Eye (tissue), 1 donor: ENCODE measurements at regions not wholly inside any gene's neighbourhood (a gene's known extent, or its start where the extent isn't known, plus 50 kb on each side); places are given as distances from the start of the nearest gene placed in this dataset.

ENCODE experiments used
- DNase-seq: peaks from one replicate; pipeline ENCODE4 v3.0.0-alpha.2; 2015

DNA sequence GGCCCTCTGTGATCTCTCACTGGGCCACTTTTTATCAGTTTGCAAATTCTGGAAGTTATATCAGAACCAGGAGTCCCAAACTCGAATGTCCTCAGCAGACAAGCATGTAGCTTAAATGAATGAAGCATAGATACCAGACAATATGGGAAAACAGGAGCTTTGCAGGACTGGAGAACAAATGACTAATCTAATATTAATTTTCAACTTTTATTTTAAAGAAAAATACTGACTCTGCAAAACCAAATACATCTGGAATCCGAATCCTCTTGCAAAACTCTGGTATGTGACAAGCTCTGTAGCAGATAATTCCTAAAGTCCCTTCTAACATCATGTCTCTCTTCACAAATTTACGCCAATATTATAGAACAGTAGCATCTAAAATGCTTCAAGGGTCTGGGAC, 427.4 kb downstream of the TTLL7 start:
- no peak for DNase-seq

DNA sequence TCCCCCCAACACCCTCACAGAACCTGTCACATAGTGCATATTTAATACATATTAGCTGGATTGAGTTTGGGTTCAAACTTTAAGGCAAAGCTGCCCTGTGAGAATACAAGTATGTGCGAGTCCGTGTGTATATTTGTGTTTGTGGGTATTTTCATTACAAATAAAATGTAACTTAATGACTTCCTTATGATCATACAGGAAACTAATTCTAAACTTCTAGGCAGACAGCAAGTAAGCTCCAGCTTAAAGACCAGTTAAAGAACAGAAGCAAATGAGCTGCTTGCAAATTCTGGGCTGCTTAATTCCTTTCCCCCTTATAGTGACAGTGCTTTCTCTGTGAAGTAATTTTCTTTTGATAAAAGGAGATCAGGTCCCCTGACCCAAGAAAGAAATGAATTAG, 437.6 kb downstream of the TTLL7 start:
- DNase-seq, result no peak

DNA sequence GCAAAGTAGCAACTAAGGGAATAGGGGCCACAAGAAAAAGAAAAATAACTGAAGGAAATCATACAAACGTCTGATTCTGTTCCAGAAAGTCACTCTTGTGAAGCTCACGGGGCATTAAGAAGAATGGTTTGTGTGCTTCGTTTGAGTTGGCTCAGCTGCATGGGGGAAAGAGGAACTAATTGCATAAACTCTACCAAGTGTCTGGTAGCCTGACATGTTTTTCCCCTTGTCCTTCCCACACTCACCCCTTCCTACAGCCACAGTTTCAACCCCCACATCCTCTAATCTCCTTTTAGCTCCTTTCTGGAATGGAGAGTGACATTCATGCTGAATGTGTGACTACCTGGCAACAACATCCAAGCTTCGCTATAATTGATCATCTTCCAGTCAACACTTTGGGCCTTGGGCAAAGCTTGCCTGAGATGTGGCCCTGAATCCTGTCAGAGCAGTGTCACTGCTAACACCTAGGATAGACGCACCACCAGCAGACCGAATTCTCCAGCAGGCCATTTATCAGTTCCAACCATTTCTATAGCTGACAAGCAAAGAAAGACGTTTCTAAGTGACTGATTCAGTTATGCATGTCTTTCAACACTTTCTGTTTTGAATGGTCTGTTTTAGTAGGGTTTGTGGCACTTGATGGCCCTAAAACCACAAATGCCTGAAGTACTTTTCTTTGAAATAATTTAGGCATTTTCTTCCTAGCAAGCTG, 439.6 kb downstream of the TTLL7 start:
- no peak for DNase-seq

DNA sequence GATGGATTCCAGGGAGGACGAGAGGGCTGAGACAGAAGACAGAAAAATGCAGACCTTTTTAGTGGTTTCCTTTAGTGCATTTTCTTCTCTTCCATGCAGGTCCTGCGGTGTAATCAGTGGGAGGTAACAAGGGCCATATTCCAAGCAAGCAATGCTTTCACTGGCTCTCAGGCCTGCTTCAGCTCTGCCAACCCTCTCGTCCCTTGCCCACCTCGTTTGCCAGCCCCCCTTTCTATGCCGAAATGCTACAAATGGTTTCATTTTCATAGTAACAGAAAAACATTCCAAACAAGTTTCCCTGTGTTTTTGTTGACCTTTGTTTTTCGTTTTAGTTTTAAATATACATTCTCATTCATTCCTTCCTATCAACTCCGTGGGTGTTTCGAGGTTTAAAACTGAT, 443.1 kb downstream of the TTLL7 start:
- DNase-seq, result no peak

DNA sequence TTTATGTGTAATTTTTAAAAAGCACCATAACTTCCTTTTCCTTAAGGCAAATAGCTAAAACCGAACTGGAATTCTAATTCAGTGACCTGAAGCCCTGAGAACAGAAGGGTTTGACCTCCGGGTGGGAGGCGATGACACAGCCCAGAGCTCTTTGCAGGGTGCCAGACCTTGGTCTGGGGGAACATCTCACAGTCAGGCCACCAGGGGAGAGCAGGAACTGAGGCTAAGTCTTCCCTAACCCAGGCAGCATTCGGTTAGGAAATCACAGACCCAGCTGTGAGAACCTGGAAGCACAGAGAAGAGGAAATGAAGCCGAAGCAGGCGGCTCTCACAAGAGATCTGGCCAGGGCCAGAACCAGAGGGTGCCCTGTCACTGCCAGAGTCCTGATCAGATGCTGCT, 444.8 kb downstream of the TTLL7 start:
- no peak for DNase-seq

DNA sequence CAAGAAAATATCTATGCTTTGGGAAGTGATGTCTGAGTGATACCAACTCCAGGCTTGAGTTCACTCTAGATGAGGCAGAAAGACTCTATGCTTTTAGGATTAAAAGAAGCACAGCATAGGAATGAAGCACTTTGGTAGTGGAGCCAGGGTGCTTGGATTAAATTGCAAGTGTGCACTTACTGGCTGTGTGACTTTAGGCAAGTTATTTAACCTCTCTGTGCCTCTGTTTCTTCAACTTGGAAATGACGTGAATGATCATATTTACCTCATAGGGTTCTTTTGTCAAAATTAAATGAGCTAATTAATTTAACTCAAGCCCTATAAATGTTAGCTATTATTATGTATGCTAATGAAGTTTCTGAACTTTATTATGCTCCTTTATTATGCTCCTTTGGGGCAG, 446.1 kb downstream of the TTLL7 start:
- DNase-seq, result no peak

DNA sequence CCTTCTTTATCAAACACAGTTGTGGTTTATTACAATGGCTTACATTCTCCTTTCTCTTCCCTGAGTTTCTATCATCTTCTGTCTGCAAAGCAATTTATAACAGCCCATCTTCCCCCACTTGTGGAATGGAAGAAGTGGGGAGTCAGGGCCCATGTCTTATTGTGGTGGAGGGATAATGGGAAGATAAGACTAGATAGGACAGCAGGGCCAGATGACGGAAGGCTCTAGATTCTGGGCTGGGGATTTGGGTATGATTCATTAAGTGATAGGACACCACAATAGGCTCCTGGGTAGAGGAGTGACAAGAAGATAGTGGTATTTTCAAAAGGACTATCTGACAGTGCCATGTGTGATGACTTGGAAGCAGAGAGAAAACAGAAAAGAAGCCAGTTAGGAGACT, 450.6 kb downstream of the TTLL7 start:
- no peak for DNase-seq

DNA sequence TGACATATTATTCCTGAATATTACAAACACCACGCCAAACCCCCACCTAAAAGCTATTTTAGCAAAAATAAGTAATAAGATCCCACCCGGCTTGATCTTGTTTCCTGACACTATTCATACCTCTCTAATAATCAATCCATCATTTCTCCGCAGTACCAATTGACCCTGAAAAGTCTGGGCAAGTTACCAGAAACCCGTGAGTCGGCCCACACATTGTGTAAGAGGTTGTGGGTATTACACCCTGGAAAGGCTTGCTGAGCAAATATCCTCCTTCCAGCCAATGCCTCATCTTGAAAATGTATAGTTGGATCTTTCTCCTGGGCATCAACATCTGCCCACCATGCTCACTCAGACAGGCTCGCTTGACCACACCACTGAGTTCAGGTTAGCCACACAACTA, 451.0 kb downstream of the TTLL7 start:
- no peak for DNase-seq

DNA sequence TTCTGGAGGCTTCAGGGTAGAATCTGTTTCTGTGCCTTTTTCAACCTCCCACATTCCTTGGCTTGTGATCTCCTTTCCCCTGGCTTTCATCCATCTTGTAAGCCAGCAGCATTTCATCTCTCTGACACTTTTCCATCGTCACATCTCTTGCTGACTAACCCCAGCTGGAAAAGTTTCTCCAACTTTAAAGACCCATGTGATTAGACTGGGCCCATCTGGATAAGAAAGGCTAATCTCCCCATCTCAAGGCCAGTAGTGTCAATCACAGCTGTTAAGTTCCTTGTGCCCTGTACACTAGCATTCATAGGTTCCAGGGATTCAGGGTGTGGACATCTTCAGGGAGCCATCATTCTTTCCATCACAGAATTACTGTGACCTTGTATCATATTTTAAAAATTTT, 452.1 kb downstream of the TTLL7 start:
- DNase-seq, result no peak

DNA sequence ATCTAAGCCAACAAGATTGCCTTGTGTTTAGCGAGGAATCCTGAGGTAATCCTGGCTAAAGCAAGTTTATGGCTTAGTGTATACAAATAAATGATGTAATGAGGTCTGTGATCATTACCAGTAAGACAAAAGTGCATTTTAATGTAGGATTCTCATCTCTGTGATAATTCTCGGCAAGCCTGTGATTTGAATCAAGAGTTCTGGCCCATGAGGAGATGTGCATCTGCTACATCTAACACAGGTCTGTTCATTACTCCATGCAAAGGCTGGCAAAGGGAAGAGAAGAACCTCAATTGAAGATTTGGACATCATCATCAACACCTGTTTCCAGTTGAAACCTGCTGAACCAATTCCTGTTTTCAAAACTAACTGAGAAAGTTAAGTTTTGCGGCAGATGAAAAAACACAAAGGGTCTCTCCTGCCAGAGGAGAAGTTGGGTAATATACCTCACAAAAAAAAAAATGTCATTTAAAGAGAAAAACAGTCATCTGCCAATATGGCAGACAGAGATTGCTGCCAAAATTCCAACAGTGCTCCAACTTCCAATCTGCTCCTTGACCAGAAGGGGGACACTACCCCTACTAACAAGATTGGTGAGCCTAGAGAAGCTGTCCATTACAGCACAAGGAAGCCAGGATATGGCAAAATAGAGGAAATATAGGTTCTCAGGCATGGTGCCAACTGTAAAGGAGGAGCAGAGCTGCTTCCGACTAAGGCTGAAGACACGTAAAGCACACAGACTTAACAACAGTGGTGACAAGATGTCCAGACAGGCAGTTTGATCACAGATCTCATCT, 453.7 kb downstream of the TTLL7 start:
- no peak for DNase-seq

DNA sequence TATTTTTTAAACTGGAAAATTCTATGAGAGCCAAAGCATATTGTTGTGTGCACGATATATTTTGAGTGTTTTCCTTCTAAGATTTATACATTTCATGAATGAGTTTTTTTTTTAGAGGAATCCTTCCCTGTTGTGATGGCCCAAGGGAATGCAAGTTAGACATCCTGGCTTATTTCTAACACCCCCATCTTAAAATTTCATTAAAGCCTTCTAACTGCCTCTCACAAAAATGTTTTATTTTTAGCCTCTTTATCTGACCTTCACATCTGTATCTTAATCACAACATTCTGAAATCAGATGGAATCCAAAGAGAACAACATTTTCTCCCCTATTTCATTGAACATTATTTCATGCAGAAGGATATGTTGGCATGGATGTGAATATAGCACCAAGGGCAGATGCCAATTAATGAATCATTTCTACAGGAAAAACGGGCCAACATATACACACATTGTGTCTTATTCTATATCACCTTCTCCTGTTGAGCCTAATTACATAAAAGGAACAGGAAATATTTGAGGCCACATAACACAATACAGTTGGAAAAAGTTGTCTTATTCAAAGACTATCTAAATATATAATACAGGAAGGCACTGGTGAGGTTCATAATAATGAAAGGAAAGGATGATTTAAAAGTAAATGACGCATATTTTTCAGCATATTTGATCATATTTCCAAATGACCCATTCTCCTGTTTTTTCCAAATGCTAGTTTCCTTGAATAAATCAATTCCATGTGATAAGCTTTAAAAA, 455.5 kb downstream of the TTLL7 start:
- DNase-seq, result no peak

DNA sequence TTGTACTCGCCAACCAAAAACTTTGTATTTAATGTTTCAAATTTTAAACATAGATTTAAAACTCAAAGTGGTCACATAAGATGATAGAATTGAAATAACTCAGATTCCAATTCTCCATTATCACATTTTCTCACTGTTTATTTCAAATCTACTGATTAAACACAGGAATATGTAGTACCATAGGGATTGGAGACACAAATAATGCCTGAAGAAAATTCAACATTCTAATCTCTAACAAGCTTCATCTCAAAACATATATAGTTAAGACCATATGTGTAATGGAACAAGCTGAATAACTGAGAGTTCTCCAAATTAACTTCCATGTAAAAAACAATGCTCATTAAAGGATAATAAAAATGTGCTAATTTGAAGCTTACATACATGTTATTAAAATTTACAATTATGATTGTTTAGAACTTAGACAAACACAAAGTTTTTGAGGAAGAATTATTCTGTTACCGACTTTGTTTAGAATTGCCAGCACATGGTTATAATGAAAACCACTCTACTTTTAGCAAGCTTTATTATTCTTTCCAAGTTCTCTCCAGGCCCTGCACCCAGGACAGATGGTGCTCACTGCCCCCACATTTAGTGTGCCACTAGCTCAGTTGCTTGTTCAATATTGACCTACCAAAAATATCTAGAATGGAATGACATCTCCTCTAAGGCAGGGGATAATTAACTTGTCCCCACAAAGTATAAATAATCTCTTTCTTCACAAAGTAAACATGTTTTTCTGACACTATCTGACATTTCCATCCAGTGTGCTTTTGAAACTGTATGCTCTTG, 467.2 kb downstream of the TTLL7 start:
- peak; percentile 41 for DNase-seq

DNA sequence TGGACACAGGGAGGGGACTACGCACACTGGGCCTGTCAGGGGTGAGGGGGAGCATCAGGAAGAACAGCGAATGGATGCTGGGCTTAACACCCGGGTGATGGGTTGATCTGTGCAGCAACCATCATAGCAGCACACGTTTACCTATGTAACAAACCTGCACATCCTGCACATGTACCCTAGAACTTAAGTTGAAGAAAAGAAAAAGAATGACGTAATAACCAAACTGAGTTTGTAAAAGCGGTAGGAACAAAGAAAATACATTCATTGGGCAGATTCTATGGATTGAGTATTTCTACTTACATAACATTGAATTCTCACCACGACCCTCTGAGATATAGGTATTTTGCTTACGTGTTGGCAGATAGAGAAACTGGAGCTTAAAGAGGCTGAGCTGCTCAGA, 468.4 kb downstream of the TTLL7 start:
- no peak for DNase-seq

DNA sequence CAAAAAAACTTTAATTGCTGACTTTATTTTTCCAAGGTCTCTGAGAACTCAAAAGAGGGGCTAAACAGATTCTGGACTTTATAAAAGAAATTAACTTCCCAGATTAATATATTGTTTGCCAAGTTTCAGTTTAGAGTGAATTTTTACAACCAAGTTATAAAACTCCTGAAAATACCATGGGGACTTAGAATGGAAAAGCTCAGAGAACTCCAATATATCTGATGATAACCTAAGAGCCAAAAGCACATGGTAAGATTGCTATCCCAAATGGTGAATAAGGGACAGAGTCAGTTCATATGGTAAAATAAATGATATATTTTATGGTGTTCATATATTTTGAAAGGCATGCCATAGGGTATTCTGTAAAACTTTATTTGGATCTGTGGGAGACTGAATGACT, 470.9 kb downstream of the TTLL7 start:
- DNase-seq, result no peak

DNA sequence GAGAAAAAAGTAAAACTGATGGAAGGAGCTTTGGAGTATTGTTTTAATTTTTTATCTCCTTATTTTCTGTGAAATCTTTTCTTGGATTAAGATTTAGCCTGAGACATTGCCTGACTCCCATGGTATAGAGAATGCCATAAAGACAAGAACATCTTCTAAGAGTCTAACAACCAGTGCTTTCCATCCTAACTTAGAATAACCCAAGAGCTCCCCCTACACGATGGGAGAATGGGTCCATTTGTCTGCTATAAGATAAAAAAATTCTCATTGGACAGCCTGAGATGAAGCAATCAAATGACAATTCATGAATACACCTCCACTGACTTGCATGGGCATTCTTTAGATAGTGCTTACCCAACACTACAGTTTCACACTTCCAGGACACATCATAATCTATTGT, 478.1 kb downstream of the TTLL7 start:
- no peak for DNase-seq

DNA sequence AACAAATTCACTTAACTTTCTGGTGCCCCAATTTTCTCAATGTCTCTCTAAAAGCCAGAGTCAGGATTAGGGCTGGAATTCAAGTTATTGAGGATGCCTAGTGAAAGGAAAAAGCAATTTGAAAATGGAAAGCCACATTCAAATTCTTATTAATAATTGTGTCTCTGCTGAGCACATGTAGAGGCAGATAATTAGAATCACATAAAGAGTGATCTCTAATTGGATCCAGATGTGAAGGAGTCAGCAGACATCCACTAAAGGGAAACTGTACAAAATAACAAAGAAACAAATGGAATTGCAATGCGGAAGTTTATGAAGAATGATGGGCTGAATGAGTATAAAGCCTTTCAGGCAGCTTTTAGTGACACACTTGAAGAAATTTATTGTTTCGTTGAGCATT, 482.6 kb downstream of the TTLL7 start:
- peak; percentile 63 for DNase-seq

DNA sequence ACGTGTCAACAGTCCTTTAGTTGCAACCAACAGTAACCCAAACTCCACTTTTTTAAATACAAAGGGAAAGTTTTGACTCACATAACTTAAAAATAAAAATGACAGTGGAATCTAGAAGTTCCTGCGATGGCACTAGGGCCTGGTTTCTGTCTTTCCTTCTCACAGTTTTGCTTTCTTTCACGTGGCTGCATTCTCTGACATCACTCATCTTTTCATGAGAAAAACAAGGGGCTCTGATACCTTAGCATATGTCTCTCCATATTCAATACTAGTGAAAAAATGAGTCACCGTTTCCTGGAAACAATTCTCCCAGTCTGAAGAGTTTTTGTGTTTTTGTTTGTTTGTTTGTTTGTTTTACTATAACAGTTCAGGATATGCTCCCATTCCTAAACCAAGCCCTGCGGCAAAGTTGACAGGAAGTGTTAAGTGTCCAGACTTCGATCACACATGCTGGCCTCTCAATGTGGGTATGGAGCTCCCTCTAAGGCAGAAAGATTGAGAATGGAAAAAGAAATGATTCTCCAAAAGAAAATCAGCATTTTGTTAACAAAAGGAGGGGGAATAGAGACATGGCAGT, 483.3 kb downstream of the TTLL7 start:
- DNase-seq, result no peak

DNA sequence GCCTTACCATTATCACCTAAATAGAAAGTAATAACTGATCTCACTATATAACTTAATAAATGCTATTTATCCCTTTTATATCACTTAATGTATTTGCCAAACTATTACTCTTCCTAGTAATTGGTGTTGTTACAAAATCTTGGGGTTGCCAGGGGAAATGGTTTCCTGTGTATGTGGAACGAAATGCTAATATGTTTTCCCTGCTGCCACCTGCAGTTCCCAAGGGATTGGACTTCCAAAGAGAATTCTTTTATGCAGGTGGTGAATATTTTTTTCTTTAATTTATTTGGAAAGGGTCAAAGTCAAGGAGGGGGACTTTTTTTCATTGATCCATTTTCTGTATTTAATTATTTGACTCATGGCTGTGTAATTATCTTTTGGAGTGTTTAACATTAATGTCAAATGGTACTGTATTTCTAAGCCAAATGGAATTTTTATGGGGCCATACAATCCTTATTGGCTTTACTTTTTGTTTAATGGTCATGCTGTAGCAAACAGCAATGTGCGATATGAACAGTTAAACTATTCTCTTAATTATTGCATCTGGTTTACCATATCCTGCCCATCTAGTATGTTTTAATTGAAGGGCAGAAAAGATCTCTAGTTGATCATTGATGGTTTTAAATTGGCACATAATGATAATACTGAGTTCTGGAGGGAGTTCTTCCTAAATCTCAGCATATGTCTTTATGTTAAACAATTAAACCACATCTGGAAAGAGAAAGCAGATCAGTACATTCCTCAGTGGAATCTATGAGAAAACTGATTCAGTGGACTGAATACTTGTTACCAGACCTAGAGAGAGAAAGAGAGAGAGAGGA, 486.3 kb downstream of the TTLL7 start:
- DNase-seq, result no peak

DNA sequence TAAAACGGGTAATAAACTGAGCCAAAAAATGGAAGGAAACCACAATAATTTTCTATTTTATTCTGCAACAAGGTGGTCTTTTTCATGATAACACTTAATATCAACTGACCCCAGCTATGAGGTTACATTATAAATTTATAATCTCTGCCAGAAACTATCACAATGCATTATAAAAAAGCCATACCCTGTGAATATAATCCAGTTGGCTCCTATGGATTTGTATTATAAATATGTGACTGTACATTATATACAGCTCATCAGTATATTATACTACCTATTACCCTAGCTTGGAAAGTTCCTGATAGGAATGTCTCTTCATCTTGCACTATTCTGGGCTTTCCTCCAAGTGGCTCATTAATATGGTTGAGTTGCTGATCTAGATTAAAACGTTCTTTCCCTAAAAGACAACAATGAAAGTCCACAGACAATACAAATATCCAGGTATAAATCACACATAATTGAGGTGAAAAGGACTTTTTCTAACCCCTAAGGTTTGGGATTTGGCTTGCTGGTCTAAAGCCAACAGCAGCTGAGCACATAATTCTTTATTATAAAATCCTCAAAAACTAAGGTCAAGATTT, 487.7 kb downstream of the TTLL7 start:
- peak; percentile 16 for DNase-seq

DNA sequence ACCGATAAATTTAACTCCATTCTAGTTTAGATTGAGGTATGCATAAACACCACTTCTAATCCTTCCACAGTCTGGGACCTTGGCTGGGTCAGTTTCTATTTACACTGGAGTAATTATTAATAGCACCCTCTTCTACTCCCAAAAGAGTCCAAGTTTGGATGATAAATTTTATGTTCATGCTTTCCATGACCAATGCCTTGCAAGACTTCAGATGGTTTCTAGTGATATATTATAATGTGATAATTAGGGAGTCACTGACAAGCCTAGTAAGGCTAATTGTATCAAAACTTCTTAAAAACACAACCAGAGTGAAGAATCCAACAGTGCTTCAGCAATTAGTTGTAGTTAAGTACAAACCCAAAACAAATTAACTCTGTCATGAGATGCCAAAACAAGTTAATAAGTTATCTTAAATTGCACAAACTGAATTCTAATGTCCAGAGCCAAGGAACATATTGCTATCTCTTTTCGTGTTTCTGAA, 489.6 kb downstream of the TTLL7 start:
- no peak for DNase-seq

DNA sequence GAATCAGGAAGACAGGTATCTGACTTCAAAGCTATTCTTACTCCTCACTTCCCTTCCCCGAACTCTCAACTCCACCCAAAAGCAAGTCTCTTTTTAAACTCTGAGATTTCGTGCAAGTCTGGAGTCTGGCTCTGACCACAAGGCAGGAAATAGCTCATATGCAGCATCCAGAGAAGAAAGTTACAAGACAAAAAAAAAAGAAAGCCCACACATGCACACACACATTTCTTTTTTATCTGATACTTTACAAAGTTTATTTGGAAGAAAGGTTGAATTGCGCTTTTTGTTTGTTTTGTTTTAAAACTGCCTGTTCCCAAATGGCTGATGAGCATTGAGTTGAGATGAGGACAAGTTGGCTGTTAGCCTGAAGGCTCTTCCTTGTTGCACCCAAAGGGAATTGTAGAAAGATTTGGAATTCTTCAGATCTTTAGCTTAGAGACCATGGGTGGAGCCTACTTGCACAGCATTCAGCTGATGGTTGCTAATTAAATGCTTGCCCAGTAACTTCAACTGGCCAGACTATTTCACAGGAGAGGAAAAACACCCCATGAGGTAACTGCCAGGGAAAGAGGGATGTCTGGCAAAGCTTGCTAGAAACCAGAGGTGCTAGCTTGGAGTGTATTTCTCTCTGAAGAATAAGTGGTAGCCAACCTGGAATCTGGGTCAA, 490.3 kb downstream of the TTLL7 start:
- peak; percentile 43 for DNase-seq
